Gastroesophageal sphincter (tissue), 3 donors: ENCODE measurements at regions not wholly inside any gene's neighbourhood (a gene's known extent, or its start where the extent isn't known, plus 50 kb on each side); places are given as distances from the start of the nearest gene placed in this dataset.

Source experiments
- EP300 ChIP-seq: sonication (generic); formaldehyde crosslinking; IDR thresholded peaks from one replicate; pipeline ENCODE4 v1.6.1; 2017; ENCODE audit warnings: antibody characterized with exemption, mild to moderate bottlenecking
- POLR2A ChIP-seq, 2 donors: fragments of 450-650 bp; IDR thresholded peaks; one replicate each; pipeline ENCODE4 v1.6.1; 2017; ENCODE audit warnings: antibody characterized with exemption in 2 of 2, mild to moderate bottlenecking in 2 of 2, moderate library complexity in 1 of 2
- POLR2AphosphoS5 ChIP-seq: sonication (generic); formaldehyde crosslinking; IDR thresholded peaks from one replicate; pipeline ENCODE4 v1.6.1; 2017; ENCODE audit warnings: antibody characterized with exemption
- TF ChIP-seq, protein P1 (sequence below), 4 experiments: fragments of 200-600 bp in 2 of 4; fragments of 450-650 bp in 2 of 4; sonication (generic) in 1 of 4; IDR thresholded peaks; one replicate each; pipeline ENCODE4 v1.5.1; 2017 to 2019; ENCODE audit warnings: antibody characterized with exemption in 4 of 4, mild to moderate bottlenecking in 2 of 4, moderate library complexity in 2 of 4

DNA sequence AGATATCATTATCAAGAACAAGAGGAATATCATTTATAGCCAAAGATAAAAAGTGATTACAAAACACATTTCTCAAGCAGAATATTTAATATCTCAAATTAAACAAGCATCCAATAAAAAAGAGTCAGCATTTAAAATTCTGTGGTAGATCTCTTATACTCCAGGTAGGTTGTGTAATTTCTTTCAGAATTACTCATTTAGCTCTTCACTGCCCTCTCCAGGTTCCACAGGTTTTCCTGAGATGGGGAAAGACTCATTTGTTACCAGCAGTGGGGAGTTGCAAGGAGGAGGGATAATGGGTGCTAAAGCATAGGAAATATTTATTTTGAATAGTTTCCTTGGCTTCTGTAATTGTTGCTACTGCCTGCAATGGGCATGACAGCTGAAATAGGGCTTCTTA, 83.1 kb upstream of the RASGRP1 start:
- TF ChIP-seq POLR2A (IDR thresholded peaks at IDR 0.05) (no peak), EP300 (no peak), POLR2AphosphoS5 (no peak)
- TF ChIP-seq, protein P1, sequence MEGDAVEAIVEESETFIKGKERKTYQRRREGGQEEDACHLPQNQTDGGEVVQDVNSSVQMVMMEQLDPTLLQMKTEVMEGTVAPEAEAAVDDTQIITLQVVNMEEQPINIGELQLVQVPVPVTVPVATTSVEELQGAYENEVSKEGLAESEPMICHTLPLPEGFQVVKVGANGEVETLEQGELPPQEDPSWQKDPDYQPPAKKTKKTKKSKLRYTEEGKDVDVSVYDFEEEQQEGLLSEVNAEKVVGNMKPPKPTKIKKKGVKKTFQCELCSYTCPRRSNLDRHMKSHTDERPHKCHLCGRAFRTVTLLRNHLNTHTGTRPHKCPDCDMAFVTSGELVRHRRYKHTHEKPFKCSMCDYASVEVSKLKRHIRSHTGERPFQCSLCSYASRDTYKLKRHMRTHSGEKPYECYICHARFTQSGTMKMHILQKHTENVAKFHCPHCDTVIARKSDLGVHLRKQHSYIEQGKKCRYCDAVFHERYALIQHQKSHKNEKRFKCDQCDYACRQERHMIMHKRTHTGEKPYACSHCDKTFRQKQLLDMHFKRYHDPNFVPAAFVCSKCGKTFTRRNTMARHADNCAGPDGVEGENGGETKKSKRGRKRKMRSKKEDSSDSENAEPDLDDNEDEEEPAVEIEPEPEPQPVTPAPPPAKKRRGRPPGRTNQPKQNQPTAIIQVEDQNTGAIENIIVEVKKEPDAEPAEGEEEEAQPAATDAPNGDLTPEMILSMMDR (IDR thresholded peaks at IDR 0.05): no peak
